ENCODE measurements at regions not wholly inside any gene's neighbourhood (a gene's known extent, or its start where the extent isn't known, plus 50 kb on each side); places are given as distances from the start of the nearest gene placed in this dataset.

DNA sequence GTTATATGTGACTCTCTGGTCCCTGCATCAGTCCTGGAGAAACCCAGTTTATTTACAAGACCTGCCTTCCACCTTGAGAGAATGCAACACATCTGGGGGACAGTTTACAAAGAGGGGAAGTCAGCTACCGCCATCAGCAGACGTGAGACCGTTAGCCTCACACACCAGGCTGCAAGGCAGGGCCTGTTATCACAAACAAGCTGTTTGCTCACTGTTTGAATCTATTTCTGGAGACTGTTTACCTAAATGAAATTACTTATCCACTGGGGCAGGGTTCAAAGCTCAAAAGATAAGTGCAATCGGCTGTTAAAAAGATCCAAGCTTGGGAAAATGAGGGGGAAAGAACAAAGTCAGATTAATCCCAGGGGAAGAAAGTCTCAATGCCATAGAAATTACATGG is 134.4 kb downstream of the ZNF281 start (continued):
- TF ChIP-seq MEF2A (IDR thresholded peaks at IDR 0.05; ENCODE audit: control insufficient read depth, low read depth, low read length), result peak; percentile 69; the same call in 1 of the 2 replicates
- no peak for TF ChIP-seq RBM34 (IDR thresholded peaks at IDR 0.05; ENCODE audit: borderline replicate concordance, insufficient read depth, low read length)
- TF ChIP-seq ZC3H4 (CRISPR knock-in tag; IDR thresholded peaks at IDR 0.05; ENCODE audit: borderline replicate concordance), result no peak
- TF ChIP-seq, protein P1, sequence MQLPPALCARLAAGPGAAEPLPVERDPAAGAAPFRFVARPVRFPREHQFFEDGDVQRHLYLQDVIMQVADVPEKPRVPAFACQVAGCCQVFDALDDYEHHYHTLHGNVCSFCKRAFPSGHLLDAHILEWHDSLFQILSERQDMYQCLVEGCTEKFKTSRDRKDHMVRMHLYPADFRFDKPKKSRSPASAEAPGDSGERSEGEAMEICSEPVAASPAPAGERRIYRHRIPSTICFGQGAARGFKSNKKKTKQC (CRISPR knock-in tag; IDR thresholded peaks at IDR 0.05), result no peak
- TF ChIP-seq NFRKB (IDR thresholded peaks at IDR 0.05; ENCODE audit: low read depth), result no peak
- TF ChIP-seq NCOA2 (IDR thresholded peaks at IDR 0.05; ENCODE audit: partially characterized antibody in 2 of 2), result no peak
- no peak for TF ChIP-seq ZNF318 (IDR thresholded peaks at IDR 0.05; ENCODE audit: borderline replicate concordance in 1 of 2, low read depth in 1 of 2)
- no peak for TF ChIP-seq FOSL1 (tag; conservative IDR thresholded peaks at IDR 0.05)
- no peak for TF ChIP-seq ZNF445 (CRISPR knock-in tag; IDR thresholded peaks at IDR 0.05; ENCODE audit: low read depth)
- TF ChIP-seq PURB (CRISPR knock-in tag; IDR thresholded peaks at IDR 0.05; ENCODE audit: low read depth), result no peak
- TF ChIP-seq SP1 (CRISPR knock-in tag; IDR thresholded peaks at IDR 0.05), result no peak
- TF ChIP-seq SNRNP70 (optimal IDR thresholded peaks at IDR 0.05; ENCODE audit: low read depth, low read length), result no peak
- TF ChIP-seq HMG20A (CRISPR knock-in tag; conservative IDR thresholded peaks at IDR 0.05), result no peak
- TF ChIP-seq THRAP3 (IDR thresholded peaks at IDR 0.05; ENCODE audit: borderline replicate concordance), result no peak
- no peak for TF ChIP-seq NCOA1 (IDR thresholded peaks at IDR 0.05; ENCODE audit: low read depth)
- no peak for TF ChIP-seq ZNF780A (CRISPR knock-in tag; IDR thresholded peaks at IDR 0.05)
- no peak for TF ChIP-seq ZNF444 (CRISPR knock-in tag; IDR thresholded peaks at IDR 0.05)
- peak; percentile 72 for TF ChIP-seq NCOR1 (IDR thresholded peaks at IDR 0.05)
- no peak for TF ChIP-seq STAT5A (IDR thresholded peaks at IDR 0.05; ENCODE audit: borderline replicate concordance, low read length)
- TF ChIP-seq ZNF764 (CRISPR knock-in tag; IDR thresholded peaks at IDR 0.05; ENCODE audit: low read depth), result no peak
- no peak for TF ChIP-seq FOXA1 (IDR thresholded peaks at IDR 0.05; ENCODE audit: borderline replicate concordance)
- no peak for TF ChIP-seq EGR1 (conservative IDR thresholded peaks at IDR 0.05)
- no peak for TF ChIP-seq ZC3H8 (IDR thresholded peaks at IDR 0.05)
